ENCODE measurements at regions not wholly inside any gene's neighbourhood (a gene's known extent, or its start where the extent isn't known, plus 50 kb on each side); places are given as distances from the start of the nearest gene placed in this dataset.

- TF ChIP-seq CTCF (IDR thresholded peaks at IDR 0.05), result no peak
- TF ChIP-seq EZH2 (IDR thresholded peaks at IDR 0.05; ENCODE audit: borderline replicate concordance, insufficient read depth, low read depth, low read length, poor library complexity, severe bottlenecking), result no peak
Observed at GRCh38 chr22:48577014-48577690, 1250.5 kb downstream of the BRD1 start.
